HG02623 (cell line): ENCODE measurements at regions not wholly inside any gene's neighbourhood (a gene's known extent, or its start where the extent isn't known, plus 50 kb on each side); places are given as distances from the start of the nearest gene placed in this dataset.
A peak's percentile ranks its signal among the peaks of the same experiment; 100 is the strongest.

Experiments used
- ATAC-seq: cut with Tn5 transposase; IDR thresholded peaks from one replicate; pipeline ENCODE4 v1.9.1; 2021; ENCODE audit warnings: moderate library complexity; ENCODE audit not compliant: unreplicated experiment

DNA sequence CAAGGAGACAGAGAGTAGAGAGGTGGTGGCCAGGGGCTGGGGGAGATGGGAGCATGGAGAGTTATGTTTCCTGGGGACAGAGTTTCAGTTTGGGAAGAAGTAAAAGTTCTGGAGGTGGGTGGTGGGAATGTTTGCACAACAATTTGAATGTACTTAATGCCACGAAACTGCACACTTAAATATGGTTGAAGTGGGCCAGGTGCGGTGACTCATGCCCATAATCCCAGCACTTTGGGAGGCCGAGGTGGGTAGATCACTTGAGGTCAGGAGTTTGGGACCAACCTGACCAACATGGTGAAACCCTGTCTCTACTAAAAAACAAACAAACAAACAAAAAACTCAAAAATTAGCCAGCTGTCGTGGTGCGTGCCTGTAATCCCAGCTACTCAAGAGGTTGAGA is 137.2 kb downstream of the PFKFB3 start:
- ATAC-seq: no peak

DNA sequence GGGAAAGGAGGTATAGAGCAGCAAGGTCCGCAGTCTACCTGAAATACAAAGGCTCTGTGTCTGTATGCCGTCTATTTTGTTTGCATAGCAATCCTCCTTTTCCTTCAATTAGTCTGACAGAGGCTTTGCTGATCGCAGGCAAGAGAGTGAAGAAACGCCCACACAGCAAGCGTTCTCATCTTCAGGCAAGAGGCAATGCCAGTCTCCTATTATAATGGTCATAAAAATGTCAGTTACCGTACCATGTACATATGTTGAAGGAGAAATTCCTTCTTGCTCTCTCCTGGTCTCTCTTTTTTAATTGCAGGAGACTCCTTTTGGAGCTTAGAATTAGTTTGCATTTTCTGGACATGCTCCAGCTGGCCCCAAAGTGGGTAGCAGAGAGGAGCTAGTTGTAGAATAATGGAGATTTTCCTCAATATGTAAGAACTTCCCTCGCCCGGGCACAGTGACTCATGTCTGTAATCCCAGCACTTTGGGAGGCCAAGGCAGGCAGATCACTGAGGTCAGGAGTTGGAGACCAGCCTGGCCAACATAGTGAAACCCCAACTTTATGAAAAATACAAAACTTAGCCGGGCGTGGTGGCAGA is 139.5 kb downstream of the PFKFB3 start:
- ATAC-seq: no peak

- ATAC-seq: no peak
Observed at GRCh38 chr10:6343305-6344010, 140.7 kb downstream of the PFKFB3 start.

GRCh38 chr10:6345404-6345803 is 142.7 kb downstream of the PFKFB3 start:
- no peak for ATAC-seq

DNA sequence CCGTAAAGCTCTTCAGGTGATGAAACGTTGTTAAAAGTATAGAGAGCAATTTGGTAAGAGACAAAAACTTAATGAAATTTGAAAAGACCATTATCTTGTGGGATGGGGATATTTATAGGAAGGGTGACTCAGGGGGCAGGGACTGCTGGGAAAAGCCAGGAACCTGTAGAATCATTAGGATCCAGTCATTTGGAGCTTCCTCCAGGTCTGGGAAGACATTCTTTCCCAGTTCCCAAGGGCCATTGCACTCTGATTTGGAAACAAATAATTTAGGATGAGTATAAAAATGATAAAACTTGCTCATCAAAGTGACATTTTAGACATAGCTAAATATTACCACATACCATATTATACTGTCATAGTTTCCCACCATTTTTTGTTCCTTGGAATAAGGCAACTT is 143.9 kb downstream of the PFKFB3 start:
- no peak for ATAC-seq

DNA sequence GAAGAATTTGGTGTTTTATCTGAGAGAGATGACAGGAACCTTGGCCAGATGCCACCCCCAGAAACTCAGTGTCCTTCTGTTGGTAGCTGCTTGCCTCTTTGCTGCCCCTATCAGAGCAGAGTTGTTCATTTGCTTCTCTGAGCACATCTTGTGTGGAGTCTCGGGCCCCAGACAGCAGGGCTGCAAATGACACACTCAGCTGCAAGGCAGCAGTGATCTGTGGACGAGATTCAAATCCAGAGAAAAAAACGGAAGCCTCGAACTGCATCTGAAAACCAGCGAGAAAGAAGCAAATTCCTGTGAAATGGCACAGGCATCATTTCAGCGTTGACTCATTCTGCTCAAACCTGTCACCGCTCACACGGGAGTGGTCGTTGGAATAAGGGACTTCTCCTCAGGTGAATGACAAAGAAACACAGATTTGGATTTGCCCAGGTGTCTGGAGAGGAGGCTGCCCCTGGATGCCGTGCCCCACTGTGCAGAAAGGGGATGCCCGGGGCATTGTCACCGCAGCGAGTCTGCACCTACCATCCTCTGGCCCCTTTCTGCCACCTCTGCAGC is 144.7 kb downstream of the PFKFB3 start:
- ATAC-seq: peak; percentile 4

- peak; percentile 89 for ATAC-seq
Observed at GRCh38 chr10:6348096-6348874, 145.6 kb downstream of the PFKFB3 start.

GRCh38 chr10:6349846-6350535 is 147.3 kb downstream of the PFKFB3 start:
- ATAC-seq: no peak

DNA sequence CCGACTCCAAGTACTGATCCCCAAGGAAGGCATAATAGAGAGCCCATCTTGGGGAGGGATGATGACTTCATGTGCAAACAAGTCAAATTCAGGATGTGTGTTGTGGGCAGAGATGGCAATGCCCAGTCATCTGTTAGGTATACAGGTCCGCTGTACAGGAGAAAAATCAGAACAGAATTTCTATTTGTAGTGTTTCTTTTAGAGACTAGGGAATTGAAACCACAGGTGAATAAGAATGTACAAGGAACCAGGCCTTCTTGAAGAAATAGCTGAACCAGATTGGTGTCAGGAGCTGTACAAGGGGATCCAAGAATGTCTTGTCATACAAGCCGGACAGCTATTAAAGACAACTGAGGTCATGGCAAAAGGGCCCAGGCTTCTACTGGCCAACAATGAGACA is 147.9 kb downstream of the PFKFB3 start:
- no peak for ATAC-seq

GRCh38 chr10:6351495-6351894 is 148.8 kb downstream of the PFKFB3 start:
- no peak for ATAC-seq

DNA sequence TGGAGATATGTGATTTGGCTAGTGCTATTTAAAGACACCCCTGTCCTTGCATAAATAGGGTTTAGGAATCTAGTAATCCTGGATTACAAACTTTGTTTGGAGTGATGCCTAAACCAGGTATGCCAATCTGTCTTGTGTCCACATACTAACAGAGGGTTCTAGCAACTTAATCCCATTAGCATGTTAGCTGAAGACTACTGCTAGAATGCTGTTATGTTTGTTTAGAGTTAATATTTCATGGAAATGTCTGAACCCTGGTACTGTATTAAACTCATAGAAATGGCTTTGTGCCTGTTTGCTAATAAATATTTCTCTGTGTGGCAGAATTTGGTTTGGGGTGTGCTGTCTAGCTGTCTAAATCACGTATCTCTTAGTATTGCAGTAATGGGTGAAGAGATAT is 150.8 kb downstream of the PFKFB3 start:
- ATAC-seq: no peak

DNA sequence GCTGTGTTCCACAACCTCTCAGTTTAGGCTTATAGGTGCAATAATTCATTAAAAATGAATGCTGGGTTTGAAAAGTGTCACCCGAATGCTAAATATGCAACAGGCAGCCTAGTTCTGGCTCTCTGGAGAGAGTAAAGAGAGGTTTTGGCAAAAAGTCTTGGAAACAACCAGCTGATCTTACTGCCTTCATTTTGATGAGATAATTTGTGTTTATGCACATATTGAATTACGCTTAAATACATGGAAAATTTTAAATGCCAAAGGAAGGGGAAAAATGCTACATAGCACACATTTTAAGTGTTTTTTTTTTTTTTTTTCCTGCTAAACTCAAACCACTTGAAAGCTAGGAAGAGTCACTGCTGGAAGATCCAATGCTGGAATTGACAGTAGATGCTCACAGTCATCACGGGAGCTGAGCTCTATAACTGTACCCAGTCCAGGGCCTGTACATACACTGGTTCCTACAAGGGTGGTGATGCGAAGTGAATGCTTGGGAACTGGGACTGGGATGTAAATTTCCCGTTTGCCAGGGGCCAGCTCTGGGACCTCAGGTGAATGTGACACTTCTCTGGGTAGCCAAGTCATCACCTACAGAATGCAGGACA is 151.5 kb downstream of the PFKFB3 start:
- no peak for ATAC-seq

DNA sequence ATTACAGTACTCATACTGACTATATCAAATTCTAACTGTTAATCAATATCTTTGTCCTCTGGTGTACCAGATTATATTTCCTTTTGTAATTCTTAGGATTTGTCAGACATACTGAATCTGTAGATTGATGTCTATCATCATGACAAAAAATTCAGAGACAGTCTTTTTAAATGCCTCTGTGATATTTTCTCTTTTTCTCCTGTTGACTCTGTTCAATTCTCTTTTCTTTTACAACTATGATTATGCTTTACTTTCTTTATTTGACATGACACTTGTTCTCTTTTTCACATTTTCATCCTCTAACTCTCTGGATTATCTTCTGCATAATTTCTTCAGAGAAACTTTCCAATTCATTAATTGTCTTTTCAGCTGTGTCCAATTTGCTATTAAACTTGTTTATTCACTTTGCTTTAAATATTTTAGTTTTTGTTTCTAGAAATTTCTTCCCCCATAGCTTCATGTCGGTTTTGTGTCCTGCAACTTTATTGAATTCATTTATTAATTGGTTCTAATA is 153.6 kb downstream of the PFKFB3 start:
- no peak for ATAC-seq

GRCh38 chr10:6361869-6362268 is 159.1 kb downstream of the PFKFB3 start:
- no peak for ATAC-seq

GRCh38 chr10:6362879-6363278 is 160.1 kb downstream of the PFKFB3 start:
- ATAC-seq: no peak

DNA sequence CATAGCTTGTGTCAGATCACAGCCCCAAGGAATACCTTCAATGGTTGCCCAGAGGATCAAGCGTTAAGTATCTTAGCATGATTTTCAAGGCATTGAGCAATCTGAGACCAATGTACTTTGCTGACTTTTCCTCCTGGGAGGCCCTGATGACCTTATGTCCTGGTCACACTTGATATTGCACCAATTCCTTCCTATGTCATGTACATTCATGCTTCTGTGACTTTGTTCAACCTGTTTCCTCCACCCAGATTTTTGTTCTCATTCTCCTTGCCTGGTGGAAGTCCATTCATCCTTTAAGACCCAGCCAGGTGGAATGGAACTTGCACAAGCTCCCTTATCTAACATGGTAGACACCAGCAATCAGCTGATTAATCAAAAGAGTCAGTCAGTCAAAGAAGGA is 160.8 kb downstream of the PFKFB3 start:
- ATAC-seq: no peak

GRCh38 chr10:6364283-6364682 is 161.6 kb downstream of the PFKFB3 start:
- ATAC-seq: no peak

DNA sequence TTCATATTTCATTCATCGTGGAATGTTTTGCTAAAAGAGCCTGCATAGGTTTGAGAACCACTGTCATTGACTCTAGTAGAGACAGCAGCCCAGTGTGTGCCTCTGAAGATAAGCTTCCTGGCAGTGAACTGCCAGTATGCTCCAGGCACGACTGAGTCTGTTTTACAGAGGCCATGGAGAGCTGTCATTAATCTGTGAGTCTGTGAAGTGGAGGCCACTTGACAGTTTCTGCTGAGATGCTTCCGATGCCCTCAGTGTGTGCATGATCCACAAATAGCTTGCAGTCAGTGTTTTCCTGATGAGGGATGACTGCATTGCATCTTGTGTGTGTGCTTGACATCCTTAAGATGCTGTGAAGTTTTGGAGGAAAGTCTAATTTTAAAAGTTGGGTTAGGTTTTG is 162.2 kb downstream of the PFKFB3 start:
- ATAC-seq: no peak

GRCh38 chr10:6365384-6365783 is 162.7 kb downstream of the PFKFB3 start:
- no peak for ATAC-seq
